GM23338 (cell line): ENCODE measurements at regions not wholly inside any gene's neighbourhood (a gene's known extent, or its start where the extent isn't known, plus 50 kb on each side); places are given as distances from the start of the nearest gene placed in this dataset. TPM values are rescaled to one million over a fixed set of nuclear protein-coding genes. Genes with fewer than 3 reads are reported as not detected.

Experiments
- ATAC-seq: fragments of 200-7000 bp; cut with Tn5 transposase; 3 replicates; pipeline ENCODE4 v1.9.1; 2020
- DNase-seq: peaks from one replicate; pipeline ENCODE4 v3.0.0-alpha.2; 2015; ENCODE audit warnings: low spot score
- H2AFZ ChIP-seq: fragments of 200-600 bp; sonication (generic); 2 replicates; pipeline ENCODE4 v1.8.0; 2016; ENCODE audit warnings: antibody characterized with exemption, mild to moderate bottlenecking, moderate library complexity
- H3F3A ChIP-seq: fragments of 200-600 bp; sonication (generic); replicated peaks from 2 replicates; pipeline ENCODE4 v1.8.0; 2017; ENCODE audit warnings: antibody characterized with exemption, mixed run types, low read depth
- H3K27ac ChIP-seq: fragments of 200-600 bp; sonication (generic); 2 replicates; pipeline ENCODE4 v1.6.1; 2016; ENCODE audit warnings: low read depth
- H3K27me3 ChIP-seq: fragments of 200-600 bp; sonication (generic); 2 replicates; pipeline ENCODE4 v1.8.0; 2016; ENCODE audit warnings: mild to moderate bottlenecking, mixed run types, moderate library complexity; ENCODE audit not compliant: insufficient read depth
- H3K36me3 ChIP-seq: fragments of 200-600 bp; sonication (generic); 2 replicates; pipeline ENCODE4 v1.8.0; 2016; ENCODE audit warnings: mild to moderate bottlenecking; ENCODE audit not compliant: insufficient read depth
- H3K4me1 ChIP-seq: fragments of 200-600 bp; sonication (generic); 2 replicates; pipeline ENCODE4 v1.8.0; 2016; ENCODE audit warnings: mild to moderate bottlenecking, moderate library complexity; ENCODE audit not compliant: insufficient read depth
- H3K4me2 ChIP-seq: fragments of 200-600 bp; sonication (generic); 2 replicates; pipeline ENCODE4 v1.7.1; 2017; ENCODE audit warnings: mixed run types
- H3K4me3 ChIP-seq: fragments of 200-600 bp; sonication (generic); 2 replicates; pipeline ENCODE4 v1.6.1; 2016; ENCODE audit warnings: mixed run types
- H3K79me2 ChIP-seq: fragments of 200-600 bp; sonication (generic); replicated peaks from 2 replicates; pipeline ENCODE4 v1.8.0; 2017; ENCODE audit warnings: mild to moderate bottlenecking; ENCODE audit not compliant: insufficient read depth
- H3K9me2 ChIP-seq: fragments of 200-600 bp; sonication (generic); 2 replicates; pipeline ENCODE4 v1.8.0; 2017; ENCODE audit not compliant: insufficient read depth
- H4K20me1 ChIP-seq: fragments of 200-600 bp; sonication (generic); replicated peaks from 2 replicates; pipeline ENCODE4 v1.8.0; 2017; ENCODE audit warnings: mild to moderate bottlenecking; ENCODE audit not compliant: insufficient read depth
- H3K27ac Mint-ChIP-seq: 2 replicates; pipeline ENCODE4 v1.8.0; 2020; ENCODE audit warnings: inconsistent platforms, mild to moderate bottlenecking, moderate library complexity, mixed read lengths
- H3K27me3 Mint-ChIP-seq: 3 replicates; pipeline ENCODE4 v1.8.0; 2022; ENCODE audit warnings: low read depth, mild to moderate bottlenecking, moderate library complexity, mixed read lengths, inconsistent platforms; ENCODE audit not compliant: insufficient read depth, poor library complexity
- H3K36me3 Mint-ChIP-seq: 3 replicates; pipeline ENCODE4 v1.8.0; 2021; ENCODE audit warnings: low read depth, mild to moderate bottlenecking, inconsistent platforms, moderate library complexity, mixed read lengths
- H3K4me1 Mint-ChIP-seq: 3 replicates; pipeline ENCODE4 v1.8.0; 2020; ENCODE audit warnings: mild to moderate bottlenecking, inconsistent platforms, mixed read lengths
- H3K4me3 Mint-ChIP-seq: 3 replicates; pipeline ENCODE4 v1.8.0; 2021; ENCODE audit warnings: moderate library complexity, mild to moderate bottlenecking, inconsistent platforms, mixed read lengths
- H3K9me3 Mint-ChIP-seq: 3 replicates; pipeline ENCODE4 v1.8.0; 2020; ENCODE audit warnings: moderate library complexity, mild to moderate bottlenecking, inconsistent platforms, mixed read lengths
- POLR2AphosphoS5 ChIP-seq: IDR thresholded peaks from 2 replicates; pipeline ENCODE4 v1.6.1; 2016; ENCODE audit warnings: antibody characterized with exemption, low read depth
- ZNF114 ChIP-seq: fragments of 250-450 bp; sonication (Bioruptor Pico); IDR thresholded peaks from 2 replicates; pipeline ENCODE4 v1.5.0; 2020; ENCODE audit warnings: mild to moderate bottlenecking, moderate library complexity
- microRNA counts: library from miRNA; unstranded; fragments of <30 nt; microRNA quantifications from one replicate; lab custom pipeline; 2017
- microRNA-seq: library from miRNA; unstranded; fragments of <30 nt; microRNA quantifications from one replicate; pipeline ENCODE4, GENCODE V29; 2017
- small RNA-seq: library from RNA; depleted of rRNA; stranded (forward); fragments of <200 nt; gene quantifications from one replicate; pipeline ENCODE3, GENCODE V24; 2014; ENCODE audit warnings: low replicate concordance
- TF ChIP-seq, protein P1 (sequence below): IDR thresholded peaks from 2 replicates; pipeline ENCODE4 v1.6.1; 2016; ENCODE audit warnings: antibody characterized with exemption
- TF ChIP-seq, protein P2 (sequence below), 2 experiments: fragments of 200-600 bp in 1 of 2; sonication (generic) in 1 of 2; conservative IDR thresholded peaks; 2 replicates each; pipeline versions ENCODE4 v1.5.1 to v1.6.1; 2016 to 2017; ENCODE audit warnings: antibody characterized with exemption in 2 of 2, low read depth in 2 of 2, mild to moderate bottlenecking in 2 of 2, moderate library complexity in 1 of 2

DNA sequence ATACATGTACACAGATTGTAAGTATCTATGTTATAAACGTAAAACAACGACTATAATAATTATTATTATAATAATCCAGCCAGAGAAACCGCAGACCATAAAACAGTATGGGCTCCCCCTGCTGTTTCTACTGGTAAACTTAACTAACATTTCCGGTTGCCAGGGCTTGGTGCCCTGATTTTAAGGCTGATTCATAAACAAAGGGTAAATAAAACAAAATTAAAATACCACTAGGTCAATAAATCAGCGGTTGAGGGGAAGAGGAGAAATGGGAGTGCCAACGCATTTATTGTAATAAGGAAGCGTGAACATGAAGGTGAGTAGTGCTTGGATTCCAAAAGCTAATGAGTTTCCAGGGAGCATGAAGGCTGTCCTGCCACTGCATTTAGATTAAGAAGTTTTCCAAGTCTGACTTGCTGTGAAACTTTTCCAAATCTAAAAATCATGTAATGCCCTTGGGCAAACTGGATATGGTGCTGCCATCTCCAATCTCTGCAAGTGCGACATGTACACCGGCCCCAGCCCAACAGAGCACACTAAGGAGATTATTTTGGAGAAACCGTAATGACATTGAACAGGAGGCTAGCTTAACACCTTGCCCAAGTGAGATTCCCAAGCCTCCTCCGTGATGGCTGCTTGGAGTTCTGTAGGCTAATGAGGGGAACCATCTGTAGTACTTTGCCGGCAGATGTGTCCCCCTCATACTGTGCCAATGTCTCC lies 50.7 kb upstream of the HNRNPA3 start:
- H3K4me2 ChIP-seq = no peak overlapping the region
- DNase-seq = peak; percentile 59
- H3K27ac Mint-ChIP-seq = no peak overlapping the region

More for the DNA sequence above, 50.7 kb upstream of the HNRNPA3 start:
- ATAC-seq = peak; percentile 18; the same call in 1 of the 3 replicates
- no peaks in the 10 kb centered on the region for H3K36me3 Mint-ChIP-seq
- Histone ChIP-seq H3K79me2 (no peaks in the 10 kb centered on the region), H3K4me1 (peaks cover 27% of the 10 kb centered on the region), H3K4me3 (no peak overlapping the region), H3K9me2 (no peaks in the 10 kb centered on the region), H2AFZ (peak overlapping the region; percentile 6), H3K36me3 (no peaks in the 10 kb centered on the region), H3K27ac (no peak overlapping the region), H4K20me1 (no peaks in the 10 kb centered on the region), H3K27me3 (no peaks in the 10 kb centered on the region; the same call in 1 of the 2 replicates), H3F3A (no peaks in the 10 kb centered on the region)
- H3K9me3 Mint-ChIP-seq = no peaks in the 10 kb centered on the region
- H3K27me3 Mint-ChIP-seq = peaks cover 2% of the 10 kb centered on the region
- peaks cover 18% of the 10 kb centered on the region for H3K4me1 Mint-ChIP-seq
- TF ChIP-seq, protein P1, sequence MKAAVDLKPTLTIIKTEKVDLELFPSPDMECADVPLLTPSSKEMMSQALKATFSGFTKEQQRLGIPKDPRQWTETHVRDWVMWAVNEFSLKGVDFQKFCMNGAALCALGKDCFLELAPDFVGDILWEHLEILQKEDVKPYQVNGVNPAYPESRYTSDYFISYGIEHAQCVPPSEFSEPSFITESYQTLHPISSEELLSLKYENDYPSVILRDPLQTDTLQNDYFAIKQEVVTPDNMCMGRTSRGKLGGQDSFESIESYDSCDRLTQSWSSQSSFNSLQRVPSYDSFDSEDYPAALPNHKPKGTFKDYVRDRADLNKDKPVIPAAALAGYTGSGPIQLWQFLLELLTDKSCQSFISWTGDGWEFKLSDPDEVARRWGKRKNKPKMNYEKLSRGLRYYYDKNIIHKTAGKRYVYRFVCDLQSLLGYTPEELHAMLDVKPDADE = no peak
- TF ChIP-seq POLR2AphosphoS5 (no peak), ZNF114 (CRISPR knock-in tag) (no peak)
- TF ChIP-seq, protein P2, sequence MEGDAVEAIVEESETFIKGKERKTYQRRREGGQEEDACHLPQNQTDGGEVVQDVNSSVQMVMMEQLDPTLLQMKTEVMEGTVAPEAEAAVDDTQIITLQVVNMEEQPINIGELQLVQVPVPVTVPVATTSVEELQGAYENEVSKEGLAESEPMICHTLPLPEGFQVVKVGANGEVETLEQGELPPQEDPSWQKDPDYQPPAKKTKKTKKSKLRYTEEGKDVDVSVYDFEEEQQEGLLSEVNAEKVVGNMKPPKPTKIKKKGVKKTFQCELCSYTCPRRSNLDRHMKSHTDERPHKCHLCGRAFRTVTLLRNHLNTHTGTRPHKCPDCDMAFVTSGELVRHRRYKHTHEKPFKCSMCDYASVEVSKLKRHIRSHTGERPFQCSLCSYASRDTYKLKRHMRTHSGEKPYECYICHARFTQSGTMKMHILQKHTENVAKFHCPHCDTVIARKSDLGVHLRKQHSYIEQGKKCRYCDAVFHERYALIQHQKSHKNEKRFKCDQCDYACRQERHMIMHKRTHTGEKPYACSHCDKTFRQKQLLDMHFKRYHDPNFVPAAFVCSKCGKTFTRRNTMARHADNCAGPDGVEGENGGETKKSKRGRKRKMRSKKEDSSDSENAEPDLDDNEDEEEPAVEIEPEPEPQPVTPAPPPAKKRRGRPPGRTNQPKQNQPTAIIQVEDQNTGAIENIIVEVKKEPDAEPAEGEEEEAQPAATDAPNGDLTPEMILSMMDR (conservative IDR thresholded peaks at IDR 0.05; ENCODE audit: low read depth in 2 of 2) = peak; percentile 50 to 67
- H3K4me3 Mint-ChIP-seq = no peak overlapping the region

MicroRNAs in the stretch of these regions (microRNA counts, 767-probe panel; counts per million panel counts)
- not detected for microRNA hsa-miR-1246 (lab: Ali Mortazavi, UCI)

Small RNAs in the stretch of these regions (microRNA-seq; reads per million reads assigned to microRNA genes)
- gene MIR1246 = not detected

Small RNAs in the stretch of these regions (small RNA-seq; reads per million reads assigned to genes)
- gene RNA5SP112 = not detected
- not detected for gene RNU6-187P
- not detected for gene RNU6ATAC14P
